ENCODE measurements at regions not wholly inside any gene's neighbourhood (a gene's known extent, or its start where the extent isn't known, plus 50 kb on each side); places are given as distances from the start of the nearest gene placed in this dataset.

DNA sequence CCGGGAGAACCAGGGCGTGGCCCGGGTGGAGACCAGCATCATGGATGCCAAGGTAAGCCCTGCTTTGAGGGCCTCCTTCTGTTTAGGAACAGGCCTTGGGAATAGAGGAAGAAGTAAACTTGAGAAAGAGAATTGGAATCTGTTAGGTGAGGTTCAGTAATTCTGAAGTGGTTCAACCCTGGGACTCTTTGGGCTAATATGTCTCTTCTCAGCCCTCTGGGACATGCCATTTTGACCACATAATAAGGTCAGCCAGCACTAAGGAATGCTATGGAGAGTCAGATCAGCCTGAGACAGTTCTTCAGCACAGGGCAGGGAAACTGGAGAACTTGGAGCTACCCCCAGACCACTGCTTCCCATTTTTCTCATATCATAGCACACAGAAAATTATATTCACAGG is 63.3 kb upstream of the PRPS1 start:
- no peak overlapping the region for H3K27ac ChIP-seq

GRCh38 chrX:107565931-107566603 is 62.2 kb upstream of the PRPS1 start:
- DNase-seq (ENCODE audit: low spot score): no peak

More for the DNA sequence above, 63.3 kb upstream of the PRPS1 start:
- H3K4me3 ChIP-seq: no peak overlapping the region
- no peak for DNase-seq (ENCODE audit: low spot score)
- TF ChIP-seq, protein P1, sequence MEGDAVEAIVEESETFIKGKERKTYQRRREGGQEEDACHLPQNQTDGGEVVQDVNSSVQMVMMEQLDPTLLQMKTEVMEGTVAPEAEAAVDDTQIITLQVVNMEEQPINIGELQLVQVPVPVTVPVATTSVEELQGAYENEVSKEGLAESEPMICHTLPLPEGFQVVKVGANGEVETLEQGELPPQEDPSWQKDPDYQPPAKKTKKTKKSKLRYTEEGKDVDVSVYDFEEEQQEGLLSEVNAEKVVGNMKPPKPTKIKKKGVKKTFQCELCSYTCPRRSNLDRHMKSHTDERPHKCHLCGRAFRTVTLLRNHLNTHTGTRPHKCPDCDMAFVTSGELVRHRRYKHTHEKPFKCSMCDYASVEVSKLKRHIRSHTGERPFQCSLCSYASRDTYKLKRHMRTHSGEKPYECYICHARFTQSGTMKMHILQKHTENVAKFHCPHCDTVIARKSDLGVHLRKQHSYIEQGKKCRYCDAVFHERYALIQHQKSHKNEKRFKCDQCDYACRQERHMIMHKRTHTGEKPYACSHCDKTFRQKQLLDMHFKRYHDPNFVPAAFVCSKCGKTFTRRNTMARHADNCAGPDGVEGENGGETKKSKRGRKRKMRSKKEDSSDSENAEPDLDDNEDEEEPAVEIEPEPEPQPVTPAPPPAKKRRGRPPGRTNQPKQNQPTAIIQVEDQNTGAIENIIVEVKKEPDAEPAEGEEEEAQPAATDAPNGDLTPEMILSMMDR (IDR thresholded peaks at IDR 0.05): no peak

GRCh38 chrX:107566604-107567262 is 61.6 kb upstream of the PRPS1 start:
- TF ChIP-seq, protein P1 (IDR thresholded peaks at IDR 0.05): no peak

More at GRCh38 chrX:107565931-107566603, 62.2 kb upstream of the PRPS1 start:
- no peak overlapping the region for H3K27ac ChIP-seq
- TF ChIP-seq, protein P1 (IDR thresholded peaks at IDR 0.05): no peak
- no peak overlapping the region for H3K4me3 ChIP-seq

GRCh38 chrX:107567370-107567769 is 60.9 kb upstream of the PRPS1 start:
- no peak for DNase-seq (ENCODE audit: low spot score)
- TF ChIP-seq, protein P1 (IDR thresholded peaks at IDR 0.05): no peak
- H3K27ac ChIP-seq: no peak overlapping the region
- no peak overlapping the region for H3K4me3 ChIP-seq

More at GRCh38 chrX:107566604-107567262, 61.6 kb upstream of the PRPS1 start:
- no peak overlapping the region for H3K4me3 ChIP-seq
- no peak for DNase-seq (ENCODE audit: low spot score)
- no peak overlapping the region for H3K27ac ChIP-seq

GRCh38 chrX:107571296-107571998 is 56.9 kb upstream of the PRPS1 start:
- no peak for DNase-seq (ENCODE audit: low spot score)
- TF ChIP-seq, protein P1 (IDR thresholded peaks at IDR 0.05): no peak
- no peak overlapping the region for H3K27ac ChIP-seq
- no peak overlapping the region for H3K4me3 ChIP-seq

GRCh38 chrX:107573016-107573415 is 55.3 kb upstream of the PRPS1 start:
- TF ChIP-seq, protein P1 (IDR thresholded peaks at IDR 0.05): no peak
- DNase-seq (ENCODE audit: low spot score): no peak
- Histone ChIP-seq H3K4me3 (no peak overlapping the region), H3K27ac (no peak overlapping the region)

All from coronary artery (tissue), 2 donors.